ENCODE measurements at regions not wholly inside any gene's neighbourhood (a gene's known extent, or its start where the extent isn't known, plus 50 kb on each side); places are given as distances from the start of the nearest gene placed in this dataset.

- TF ChIP-seq PKNOX1 (IDR thresholded peaks at IDR 0.05) = no peak
- TF ChIP-seq SUZ12 (IDR thresholded peaks at IDR 0.05) = no peak
- no peak for TF ChIP-seq TARDBP (IDR thresholded peaks at IDR 0.05)
- no peak for TF ChIP-seq SP1 (IDR thresholded peaks at IDR 0.05)
- TF ChIP-seq FOXM1 (IDR thresholded peaks at IDR 0.05; ENCODE audit: borderline replicate concordance) = no peak
- no peak for TF ChIP-seq ARNT (IDR thresholded peaks at IDR 0.05)
- TF ChIP-seq L3MBTL2 (conservative IDR thresholded peaks at IDR 0.05) = no peak
- no peak for TF ChIP-seq HDGF (IDR thresholded peaks at IDR 0.05; ENCODE audit: borderline replicate concordance)
- TF ChIP-seq ZNF384 (IDR thresholded peaks at IDR 0.05) = no peak
- TF ChIP-seq FOXA1 (IDR thresholded peaks at IDR 0.05) = no peak
- TF ChIP-seq BHLHE40 (IDR thresholded peaks at IDR 0.05; ENCODE audit: borderline replicate concordance) = no peak
- TF ChIP-seq ELF4 (IDR thresholded peaks at IDR 0.05) = no peak
- TF ChIP-seq NFRKB (IDR thresholded peaks at IDR 0.05) = no peak
- TF ChIP-seq FOXK2 (IDR thresholded peaks at IDR 0.05) = no peak
Measured at GRCh38 chr1:97986041-97987005, 65.5 kb upstream of the DPYD start.
